ENCODE measurements at regions not wholly inside any gene's neighbourhood (a gene's known extent, or its start where the extent isn't known, plus 50 kb on each side); places are given as distances from the start of the nearest gene placed in this dataset.

DNA sequence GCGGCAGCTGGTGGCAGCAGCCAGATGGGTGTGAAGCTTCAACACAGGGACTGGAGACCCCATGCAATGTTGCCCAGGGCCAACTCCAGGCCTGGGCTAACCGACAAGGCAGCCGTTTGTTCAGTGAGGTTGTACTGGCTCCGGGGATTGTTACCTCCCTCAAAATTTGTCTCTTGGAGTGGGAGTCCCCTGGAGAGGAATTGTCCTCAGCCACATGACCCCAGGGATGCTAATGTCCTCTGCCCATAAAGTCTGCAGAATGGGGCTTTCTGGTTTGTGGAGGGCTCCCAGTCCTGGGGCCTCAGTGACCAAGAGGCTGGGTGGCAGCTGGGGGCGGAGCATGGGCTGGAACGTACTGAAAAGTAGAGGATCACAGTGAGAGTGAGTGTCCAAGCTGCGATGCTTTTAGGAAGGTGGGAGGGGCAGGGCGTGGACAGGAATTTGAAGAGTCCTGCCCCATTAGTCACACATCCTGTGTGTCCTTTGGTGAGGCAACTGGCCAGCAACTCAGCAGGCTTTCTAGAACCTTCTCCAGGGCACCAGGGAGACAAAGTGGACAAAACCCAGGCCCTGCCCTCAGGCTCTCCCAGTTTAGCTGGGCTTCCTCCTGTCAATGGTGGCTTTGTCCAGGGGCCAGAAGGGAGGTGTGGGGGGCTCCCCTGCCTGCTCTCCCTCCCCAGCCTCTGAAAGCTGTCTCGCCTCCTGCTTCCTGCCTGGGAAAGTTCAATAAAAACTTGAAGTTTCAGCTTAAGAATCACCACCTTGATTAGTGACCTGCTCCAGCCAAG lies 114.0 kb downstream of the NSG2 start:
- FAIRE-seq = no peak

DNA sequence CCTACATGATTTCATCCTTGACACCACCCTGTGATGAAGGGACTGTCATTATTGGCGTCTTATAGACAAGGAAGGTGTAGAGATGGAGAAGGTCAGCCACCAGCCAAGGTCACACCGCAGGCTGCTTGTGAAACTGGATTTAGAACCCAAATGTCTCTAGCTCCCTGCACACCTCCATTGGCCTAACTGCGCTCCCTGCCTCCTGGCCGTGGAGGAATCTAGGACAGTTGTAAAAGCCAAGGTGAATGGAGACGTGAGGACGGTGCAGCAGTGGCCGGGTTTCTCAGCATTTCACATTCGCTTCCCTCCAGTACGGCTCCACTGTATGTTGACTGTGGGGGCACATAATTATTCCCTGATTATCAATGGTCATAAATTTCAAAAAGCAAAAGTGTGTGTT lies 119.9 kb downstream of the NSG2 start:
- no peak for FAIRE-seq

GRCh38 chr5:174166231-174167079 lies 120.9 kb downstream of the NSG2 start:
- no peak for FAIRE-seq

GRCh38 chr5:174167080-174167910 lies 121.8 kb downstream of the NSG2 start:
- FAIRE-seq = no peak

- FAIRE-seq = no peak
Observed at GRCh38 chr5:174172152-174172551, 126.6 kb downstream of the NSG2 start.

DNA sequence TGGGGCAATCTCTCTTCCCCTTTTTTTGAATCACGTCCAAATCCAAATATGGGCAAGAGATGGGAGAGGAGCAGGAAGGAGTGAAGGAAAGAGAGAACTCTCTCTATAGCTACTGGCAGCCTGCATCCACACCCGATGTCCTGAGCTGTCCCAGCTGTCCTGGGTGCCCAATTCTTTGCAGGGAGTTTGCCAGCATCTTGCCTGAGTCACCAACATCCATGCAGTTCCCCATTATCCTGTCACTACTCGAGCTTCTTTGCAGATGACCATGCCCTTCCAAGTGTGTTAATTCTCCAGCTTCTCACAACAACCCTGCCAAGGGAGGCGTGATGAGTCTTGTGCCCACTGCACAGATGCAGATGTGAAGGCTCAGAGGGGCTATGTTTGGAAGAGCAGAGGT lies 127.1 kb downstream of the NSG2 start:
- no peak for FAIRE-seq

DNA sequence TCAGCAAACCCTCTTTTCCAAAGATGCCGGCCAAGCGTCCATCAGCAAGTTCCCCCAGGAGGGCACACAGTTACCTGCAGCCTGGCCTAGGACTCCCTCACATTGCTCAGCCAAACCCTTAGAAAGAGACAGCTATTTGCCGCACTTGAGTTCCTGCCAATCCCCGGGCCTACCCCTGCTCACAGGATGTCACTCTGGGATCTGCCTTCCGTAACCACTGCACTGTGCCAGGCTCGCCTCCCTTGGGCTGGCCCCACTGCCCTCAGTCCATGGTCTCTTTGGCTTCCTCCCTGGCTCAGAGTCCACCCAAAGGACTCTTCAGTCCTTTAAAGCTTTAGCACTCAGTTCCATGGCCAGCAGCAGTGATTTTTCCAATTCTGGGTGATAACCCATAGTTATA lies 128.3 kb downstream of the NSG2 start:
- FAIRE-seq = no peak

DNA sequence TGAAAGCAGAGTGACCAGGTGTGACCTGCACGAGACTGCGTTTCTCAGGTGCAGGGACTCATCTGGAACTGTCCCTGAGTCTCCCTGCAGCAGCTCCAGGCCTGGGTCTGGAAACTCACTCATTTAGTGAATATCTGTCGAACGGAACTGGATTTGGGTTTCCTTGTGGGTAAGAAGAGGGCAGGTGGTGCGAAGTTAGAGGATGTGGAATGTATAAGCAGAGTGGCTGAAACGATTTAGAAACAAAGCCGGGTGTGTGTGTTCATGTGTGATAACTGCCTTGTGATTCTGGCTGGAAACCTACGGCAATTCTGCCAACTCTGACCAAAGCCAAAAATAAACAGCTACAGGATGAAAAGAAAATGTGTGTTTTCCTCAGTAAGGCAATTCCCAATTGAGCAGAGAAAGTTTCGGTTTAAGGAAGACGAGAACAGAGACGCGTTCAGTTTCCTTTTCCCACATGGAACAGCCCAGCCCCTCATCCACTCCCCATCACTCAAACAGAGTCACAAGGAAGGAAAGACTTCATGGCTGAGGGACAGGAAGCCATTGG lies 130.3 kb downstream of the NSG2 start:
- no peak for FAIRE-seq

DNA sequence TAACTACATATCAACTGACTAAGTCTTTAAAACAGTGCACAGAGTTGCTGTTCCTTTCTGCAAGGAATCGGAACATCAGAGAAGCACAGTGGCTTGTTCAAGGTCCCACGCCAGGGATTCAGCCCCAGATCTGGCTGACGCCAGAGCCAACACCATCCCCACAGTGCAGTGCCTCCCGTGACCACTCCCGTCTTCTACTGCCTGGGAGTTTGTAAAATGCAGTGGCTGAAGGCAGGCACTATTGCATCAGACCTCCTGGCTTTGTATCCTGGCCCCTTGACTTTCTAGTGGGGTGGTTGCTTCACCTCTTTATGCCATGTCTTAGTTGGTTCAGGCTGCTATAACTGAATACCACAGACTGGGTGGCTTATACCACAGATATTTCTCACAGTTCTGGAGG lies 131.0 kb downstream of the NSG2 start:
- FAIRE-seq = no peak

- FAIRE-seq = no peak
Observed at GRCh38 chr5:174177531-174177930, 132.0 kb downstream of the NSG2 start.

- FAIRE-seq = no peak
Observed at GRCh38 chr5:174177976-174178605, 132.6 kb downstream of the NSG2 start.

- no peak for FAIRE-seq
Observed at GRCh38 chr5:174180639-174181038, 135.1 kb downstream of the NSG2 start.

DNA sequence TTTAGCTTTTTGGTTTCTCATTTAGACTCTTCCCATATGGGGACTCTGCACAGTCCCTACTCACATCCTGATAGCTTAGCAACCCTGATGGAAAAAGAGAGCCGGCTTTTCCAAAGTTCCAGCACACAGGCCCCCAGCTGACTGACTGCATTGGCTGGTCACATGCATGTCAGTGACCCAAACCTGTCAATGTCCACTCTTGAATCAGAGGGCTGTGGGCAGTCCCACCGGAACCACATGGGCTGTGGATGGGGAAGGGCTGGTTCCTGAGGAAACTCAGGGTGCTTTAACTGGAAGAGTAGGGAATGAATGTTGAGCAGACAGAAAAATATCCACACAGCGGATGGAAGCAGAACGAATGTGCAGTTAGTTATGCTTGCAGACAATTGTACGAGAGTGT lies 136.6 kb downstream of the NSG2 start:
- no peak for FAIRE-seq

- no peak for FAIRE-seq
Observed at GRCh38 chr5:174183701-174184100, 138.2 kb downstream of the NSG2 start.

GRCh38 chr5:174185506-174185905 lies 140.0 kb downstream of the NSG2 start:
- no peak for FAIRE-seq

- no peak for FAIRE-seq
Observed at GRCh38 chr5:174186096-174186695, 140.7 kb downstream of the NSG2 start.

DNA sequence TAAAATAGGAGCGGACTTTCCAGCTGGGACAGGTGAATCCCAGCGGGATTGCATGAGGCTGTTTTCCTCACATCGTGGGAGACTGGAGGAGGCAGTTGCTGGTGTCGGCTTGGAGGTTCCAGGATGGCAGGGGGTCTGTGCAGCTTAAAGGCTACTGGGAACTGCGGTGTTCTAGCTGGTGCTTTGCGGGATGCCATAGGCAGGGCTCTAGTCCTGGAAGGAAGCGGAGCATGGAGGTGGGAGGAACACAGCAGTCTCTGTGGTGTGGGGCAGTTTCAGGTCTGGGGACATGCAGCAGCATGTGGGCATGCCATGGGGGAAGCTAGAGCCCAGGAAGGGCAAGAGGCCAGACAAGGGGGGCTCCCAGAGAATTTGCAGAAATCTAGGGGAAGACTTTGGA lies 141.5 kb downstream of the NSG2 start:
- no peak for FAIRE-seq

GRCh38 chr5:174187481-174187880 lies 142.0 kb downstream of the NSG2 start:
- no peak for FAIRE-seq

- FAIRE-seq = no peak
Observed at GRCh38 chr5:174188295-174188694, 142.8 kb downstream of the NSG2 start.

- no peak for FAIRE-seq
Observed at GRCh38 chr5:174189654-174190541, 144.4 kb downstream of the NSG2 start.

GRCh38 chr5:174191076-174191475 lies 145.6 kb downstream of the NSG2 start:
- no peak for FAIRE-seq

Data from TTC549 (cell line).